ENCODE measurements at regions not wholly inside any gene's neighbourhood (a gene's known extent, or its start where the extent isn't known, plus 50 kb on each side); places are given as distances from the start of the nearest gene placed in this dataset.

GRCh38 chr5:155402927-155403640, 389.5 kb downstream of the KIF4B start:
- DNase-seq (ENCODE audit: low read depth in 3 of 3, low spot score in 1 of 3): no peak

- DNase-seq (ENCODE audit: low read depth in 3 of 3, low spot score in 1 of 3): no peak
Observed at GRCh38 chr5:155406815-155407214, 393.3 kb downstream of the KIF4B start.

- DNase-seq (ENCODE audit: low read depth in 3 of 3, low spot score in 1 of 3): no peak
Observed at GRCh38 chr5:155408465-155408864, 394.9 kb downstream of the KIF4B start.

- DNase-seq (ENCODE audit: low read depth in 3 of 3, low spot score in 1 of 3): no peak
Observed at GRCh38 chr5:155416765-155417164, 403.2 kb downstream of the KIF4B start.

GRCh38 chr5:155418960-155419579, 405.5 kb downstream of the KIF4B start:
- DNase-seq (ENCODE audit: low read depth in 3 of 3, low spot score in 1 of 3): no peak

- no peak for DNase-seq (ENCODE audit: low read depth in 3 of 3, low spot score in 1 of 3)
Observed at GRCh38 chr5:155430192-155430591, 416.6 kb downstream of the KIF4B start.

GRCh38 chr5:155434267-155434666, 420.7 kb downstream of the KIF4B start:
- no peak for DNase-seq (ENCODE audit: low read depth in 3 of 3, low spot score in 1 of 3)

GRCh38 chr5:155434681-155435080, 421.1 kb downstream of the KIF4B start:
- DNase-seq (ENCODE audit: low read depth in 3 of 3, low spot score in 1 of 3): no peak

GRCh38 chr5:155441849-155442248, 428.3 kb downstream of the KIF4B start:
- no peak for DNase-seq (ENCODE audit: low read depth in 3 of 3, low spot score in 1 of 3)

GRCh38 chr5:155451106-155451505, 437.6 kb downstream of the KIF4B start:
- no peak for DNase-seq (ENCODE audit: low read depth in 3 of 3, low spot score in 1 of 3)

- no peak for DNase-seq (ENCODE audit: low read depth in 3 of 3, low spot score in 1 of 3)
Observed at GRCh38 chr5:155455791-155456514, 442.4 kb downstream of the KIF4B start.

- DNase-seq (ENCODE audit: low read depth in 3 of 3, low spot score in 1 of 3): no peak
Observed at GRCh38 chr5:155459889-155460500, 446.4 kb downstream of the KIF4B start.

- DNase-seq (ENCODE audit: low read depth in 3 of 3, low spot score in 1 of 3): no peak
Observed at GRCh38 chr5:155460501-155460931, 447.0 kb downstream of the KIF4B start.

GRCh38 chr5:155461304-155461703, 447.7 kb downstream of the KIF4B start:
- no peak for DNase-seq (ENCODE audit: low read depth in 3 of 3, low spot score in 1 of 3)

- no peak for DNase-seq (ENCODE audit: low read depth in 3 of 3, low spot score in 1 of 3)
Observed at GRCh38 chr5:155466851-155467250, 453.3 kb downstream of the KIF4B start.

GRCh38 chr5:155471027-155471426, 457.5 kb downstream of the KIF4B start:
- no peak for DNase-seq (ENCODE audit: low read depth in 3 of 3, low spot score in 1 of 3)

- DNase-seq (ENCODE audit: low read depth in 3 of 3, low spot score in 1 of 3): no peak
Observed at GRCh38 chr5:155472780-155473179, 459.2 kb downstream of the KIF4B start.

- DNase-seq (ENCODE audit: low read depth in 3 of 3, low spot score in 1 of 3): no peak
Observed at GRCh38 chr5:155475318-155475717, 461.8 kb downstream of the KIF4B start.

GRCh38 chr5:155480731-155481131, 467.2 kb downstream of the KIF4B start:
- DNase-seq (ENCODE audit: low read depth in 3 of 3, low spot score in 1 of 3): no peak

- DNase-seq (ENCODE audit: low read depth in 3 of 3, low spot score in 1 of 3): no peak
Observed at GRCh38 chr5:155481182-155481581, 467.6 kb downstream of the KIF4B start.

- DNase-seq (ENCODE audit: low read depth in 3 of 3, low spot score in 1 of 3): no peak
Observed at GRCh38 chr5:155482428-155482827, 468.9 kb downstream of the KIF4B start.

GRCh38 chr5:155485386-155485785, 471.8 kb downstream of the KIF4B start:
- DNase-seq (ENCODE audit: low read depth in 3 of 3, low spot score in 1 of 3): no peak

All from stimulated activated CD4-positive, alpha-beta T cell treated with anti-CD3 and anti-CD28 coated beads, TNF-alpha, amount 100 ng/mL, for 1 hour (primary cell).